ENCODE measurements at regions not wholly inside any gene's neighbourhood (a gene's known extent, or its start where the extent isn't known, plus 50 kb on each side); places are given as distances from the start of the nearest gene placed in this dataset.

- TF ChIP-seq POLR2A (IDR thresholded peaks at IDR 0.05), result no peak
- TF ChIP-seq, protein P1, sequence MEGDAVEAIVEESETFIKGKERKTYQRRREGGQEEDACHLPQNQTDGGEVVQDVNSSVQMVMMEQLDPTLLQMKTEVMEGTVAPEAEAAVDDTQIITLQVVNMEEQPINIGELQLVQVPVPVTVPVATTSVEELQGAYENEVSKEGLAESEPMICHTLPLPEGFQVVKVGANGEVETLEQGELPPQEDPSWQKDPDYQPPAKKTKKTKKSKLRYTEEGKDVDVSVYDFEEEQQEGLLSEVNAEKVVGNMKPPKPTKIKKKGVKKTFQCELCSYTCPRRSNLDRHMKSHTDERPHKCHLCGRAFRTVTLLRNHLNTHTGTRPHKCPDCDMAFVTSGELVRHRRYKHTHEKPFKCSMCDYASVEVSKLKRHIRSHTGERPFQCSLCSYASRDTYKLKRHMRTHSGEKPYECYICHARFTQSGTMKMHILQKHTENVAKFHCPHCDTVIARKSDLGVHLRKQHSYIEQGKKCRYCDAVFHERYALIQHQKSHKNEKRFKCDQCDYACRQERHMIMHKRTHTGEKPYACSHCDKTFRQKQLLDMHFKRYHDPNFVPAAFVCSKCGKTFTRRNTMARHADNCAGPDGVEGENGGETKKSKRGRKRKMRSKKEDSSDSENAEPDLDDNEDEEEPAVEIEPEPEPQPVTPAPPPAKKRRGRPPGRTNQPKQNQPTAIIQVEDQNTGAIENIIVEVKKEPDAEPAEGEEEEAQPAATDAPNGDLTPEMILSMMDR (IDR thresholded peaks at IDR 0.05 in 8 of 11, conservative IDR thresholded peaks at IDR 0.05 in 3 of 11), result no peak
- TF ChIP-seq POLR2AphosphoS5 (IDR thresholded peaks at IDR 0.05), result no peak
Measured at GRCh38 chr5:116747881-116748280, 173.3 kb upstream of the SEMA6A start.

All from spleen (tissue), 7 donors.